GM12878 (cell line): ENCODE measurements at regions not wholly inside any gene's neighbourhood (a gene's known extent, or its start where the extent isn't known, plus 50 kb on each side); places are given as distances from the start of the nearest gene placed in this dataset.

Experiments
- ATAC-seq: fragments of 200-7000 bp; cut with Tn5 transposase; 3 replicates; pipeline ENCODE4 v1.9.1; 2020; ENCODE audit warnings: mild to moderate bottlenecking, moderate library complexity
- BruUV-seq: library from RNA; stranded (reverse); fragments of 400-500 nt; replicated peaks from 2 replicates; lab custom pipeline; 2021; lab: Mats Ljungman, UMichigan
- CTCF ChIA-PET: fragments of 300-600 bp; sonication (Branson Sonifier 250); formaldehyde crosslinking; extraction: SDS; loops from one replicate; lab custom pipeline; 2021; ENCODE audit warnings: inconsistent platforms; lab: Yijun Ruan, JAX
- POLR2A ChIA-PET: fragments of 350-600 bp; formaldehyde crosslinking; extraction: SDS; loops from one replicate; lab custom pipeline; 2021; ENCODE audit warnings: inconsistent platforms; lab: Charles Lee
- RAD21 ChIA-PET: fragments of 300-600 bp; sonication (Branson Sonifier 250); formaldehyde crosslinking; loops from one replicate; lab custom pipeline; 2023; ENCODE audit warnings: antibody characterized with exemption; ENCODE audit not compliant: unreplicated experiment; lab: Charles Lee
- SMC1A ChIA-PET: fragments of 300-600 bp; sonication (Branson Sonifier 250); formaldehyde crosslinking; loops from one replicate; lab custom pipeline; 2023; ENCODE audit not compliant: unreplicated experiment, uncharacterized antibody; lab: Charles Lee
- DNase-seq: peaks from one replicate; pipeline ENCODE4 v3.0.0-alpha.2; 2011; ENCODE audit warnings: low read depth, low spot score
- FAIRE-seq: peaks from 3 replicates; lab custom pipeline; 2011; peaks lifted over from hg19 to GRCh38; lab: Jason Lieb, UNC
- H2AFZ ChIP-seq: 2 replicates; pipeline ENCODE4 v1.6.0; 2011; ENCODE audit warnings: low read depth, low read length, control low read depth; ENCODE audit not compliant: control insufficient read depth
- H3K27ac ChIP-seq: 2 replicates; pipeline ENCODE4 v1.5.1; 2011; ENCODE audit warnings: control low read depth; ENCODE audit not compliant: control insufficient read depth, insufficient read depth
- H3K27me3 ChIP-seq, 2 experiments: replicated peaks in 1 of 2; 2 replicates each; pipeline versions ENCODE4 v1.6.0 to v1.6.1; 2011; ENCODE audit warnings: low read length in 1 of 2; ENCODE audit not compliant: control insufficient read depth in 2 of 2, insufficient read depth in 2 of 2
- H3K36me3 ChIP-seq, 2 experiments: 2 replicates each; pipeline ENCODE4 v1.5.1; 2011; ENCODE audit warnings: low read length in 1 of 2; ENCODE audit not compliant: control insufficient read depth in 2 of 2, insufficient read depth in 2 of 2
- H3K4me1 ChIP-seq: 2 replicates; pipeline ENCODE4 v1.6.1; 2011; ENCODE audit warnings: mild to moderate bottlenecking, low read length, moderate library complexity, mixed read lengths; ENCODE audit not compliant: control insufficient read depth, insufficient read depth
- H3K4me2 ChIP-seq: 2 replicates; pipeline ENCODE4 v1.6.0; 2011; ENCODE audit warnings: control low read depth; ENCODE audit not compliant: control insufficient read depth, insufficient read depth
- H3K4me3 ChIP-seq: fragments of 200-600 bp; sonication (generic); 2 replicates; pipeline ENCODE4 v1.5.1; 2016
- H3K79me2 ChIP-seq: 2 replicates; pipeline ENCODE4 v1.6.0; 2011; ENCODE audit warnings: low read length; ENCODE audit not compliant: control insufficient read depth, insufficient read depth
- H3K9ac ChIP-seq: 2 replicates; pipeline ENCODE4 v1.8.0; 2011; ENCODE audit warnings: low read length, control low read depth, mixed read lengths; ENCODE audit not compliant: control insufficient read depth, insufficient read depth
- H3K9me3 ChIP-seq: replicated peaks from 3 replicates; pipeline ENCODE4 v1.5.1; 2011; ENCODE audit warnings: mild to moderate bottlenecking, low read length; ENCODE audit not compliant: control insufficient read depth, insufficient read depth
- H4K20me1 ChIP-seq: 2 replicates; pipeline ENCODE4 v1.6.0; 2011; ENCODE audit not compliant: control insufficient read depth, insufficient read depth
- EED ChIP-seq: sonication (generic); IDR thresholded peaks from 2 replicates; pipeline ENCODE4 v1.6.1; 2016; ENCODE audit warnings: antibody characterized with exemption, low read depth
- ELK1 ChIP-seq: IDR thresholded peaks from 2 replicates; pipeline ENCODE4 v1.6.1; 2012; ENCODE audit warnings: low read depth, low read length, improper control_type of control experiment
- EZH2 ChIP-seq: IDR thresholded peaks from 2 replicates; pipeline ENCODE4 v1.6.1; 2012; ENCODE audit warnings: low read depth, mild to moderate bottlenecking, control low read depth, inconsistent platforms, low read length, borderline replicate concordance; ENCODE audit not compliant: control insufficient read depth
- HDAC2 ChIP-seq: fragments of 200-600 bp; sonication (generic); IDR thresholded peaks from 2 replicates; pipeline ENCODE4 v1.6.1; 2017
- JUNB ChIP-seq: IDR thresholded peaks from 2 replicates; pipeline ENCODE4 v1.6.1; 2016; ENCODE audit warnings: antibody characterized with exemption, mild to moderate bottlenecking
- KDM1A ChIP-seq: fragments of 200-600 bp; sonication (generic); IDR thresholded peaks from 2 replicates; pipeline ENCODE4 v1.6.1; 2016; ENCODE audit warnings: borderline replicate concordance
- NR2C2 ChIP-seq: IDR thresholded peaks from 2 replicates; pipeline ENCODE4 v1.6.1; 2011; ENCODE audit warnings: borderline replicate concordance, low read depth; ENCODE audit not compliant: control insufficient read depth, insufficient read length
- POLR2A ChIP-seq: IDR thresholded peaks from 2 replicates; pipeline ENCODE4 v1.6.1; 2011; ENCODE audit warnings: low read depth, mild to moderate bottlenecking, low read length
- POLR2AphosphoS2 ChIP-seq: IDR thresholded peaks from 2 replicates; pipeline ENCODE4 v1.6.1; 2011; ENCODE audit warnings: low read depth, mild to moderate bottlenecking, low read length, improper control_type of control experiment, moderate library complexity
- RFX5 ChIP-seq: IDR thresholded peaks from 2 replicates; pipeline ENCODE4 v1.6.1; 2011; ENCODE audit warnings: low read depth, low read length, improper control_type of control experiment
- SIX5 ChIP-seq: IDR thresholded peaks from 2 replicates; pipeline ENCODE4 v1.6.1; 2011; ENCODE audit warnings: mild to moderate bottlenecking, low read depth, low read length, moderate library complexity; ENCODE audit not compliant: severe bottlenecking
- SRF ChIP-seq, 2 experiments: IDR thresholded peaks; 2 replicates each; pipeline ENCODE4 v1.6.1; 2011; ENCODE audit warnings: low read depth in 2 of 2, low read length in 2 of 2, mild to moderate bottlenecking in 1 of 2, moderate library complexity in 1 of 2
- STAT3 ChIP-seq: IDR thresholded peaks from 2 replicates; pipeline ENCODE4 v1.6.1; 2011; ENCODE audit warnings: low read depth, low read length, improper control_type of control experiment
- TBL1XR1 ChIP-seq: IDR thresholded peaks from 2 replicates; pipeline ENCODE4 v1.6.1; 2012; ENCODE audit warnings: low read depth, low read length, improper control_type of control experiment
- WGBS: methylation state at CpG from one replicate; pipeline ENCODE4 v1.1.6; 2016; ENCODE audit warnings: low lambda C conversion rate; ENCODE audit not compliant: insufficient replicate concordance, insufficient coverage; ENCODE audit errors: missing lambda C conversion rate; 5-methylcytosine and 5-hydroxymethylcytosine counted together
- in situ Hi-C: fragments of 300-500 bp; cut with MboI; formaldehyde crosslinking; loops from 9 replicates; pipeline ENCODE4 v1.14.3; 2018; ENCODE audit warnings: mixed read lengths
- intact Hi-C: fragments of 100-400 bp; cut with micrococcal nuclease; formaldehyde crosslinking; loops from one replicate; pipeline ENCODE4 v1.14.2; 2022; ENCODE audit not compliant: unreplicated experiment
- TF ChIP-seq, protein P1 (sequence below): fragments of 450-650 bp; IDR thresholded peaks from 2 replicates; pipeline ENCODE4 v1.6.1; 2017; ENCODE audit warnings: mild to moderate bottlenecking, moderate library complexity
- TF ChIP-seq, protein P2 (sequence below): fragments of 450-650 bp; formaldehyde crosslinking; IDR thresholded peaks from 2 replicates; pipeline ENCODE4 v1.5.0; 2022; ENCODE audit warnings: mild to moderate bottlenecking, missing genetic modification characterization

DNA sequence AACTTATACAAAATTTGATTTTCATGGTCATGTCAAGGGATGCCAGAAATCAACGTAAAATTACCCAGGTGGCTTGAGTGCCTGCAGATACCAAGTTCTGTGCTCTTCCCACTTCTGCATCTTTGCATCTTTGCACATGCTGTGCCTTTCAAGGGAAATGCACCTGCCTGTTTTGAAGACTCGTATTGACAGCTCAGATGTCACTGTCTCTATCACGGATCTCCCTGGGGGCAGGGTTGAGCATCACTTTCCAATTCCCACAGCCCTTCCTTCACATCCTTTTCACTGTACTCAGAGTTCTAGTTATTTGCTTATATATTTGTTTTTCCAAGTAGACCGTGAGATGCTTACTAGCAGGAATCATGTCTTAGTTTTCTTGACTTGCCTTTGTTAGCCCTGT is 274.2 kb downstream of the CDH26 start (continued):
- TF ChIP-seq EED, result no peak
- TF ChIP-seq STAT3, result no peak
- no peak for TF ChIP-seq POLR2A
- TF ChIP-seq, protein P1, sequence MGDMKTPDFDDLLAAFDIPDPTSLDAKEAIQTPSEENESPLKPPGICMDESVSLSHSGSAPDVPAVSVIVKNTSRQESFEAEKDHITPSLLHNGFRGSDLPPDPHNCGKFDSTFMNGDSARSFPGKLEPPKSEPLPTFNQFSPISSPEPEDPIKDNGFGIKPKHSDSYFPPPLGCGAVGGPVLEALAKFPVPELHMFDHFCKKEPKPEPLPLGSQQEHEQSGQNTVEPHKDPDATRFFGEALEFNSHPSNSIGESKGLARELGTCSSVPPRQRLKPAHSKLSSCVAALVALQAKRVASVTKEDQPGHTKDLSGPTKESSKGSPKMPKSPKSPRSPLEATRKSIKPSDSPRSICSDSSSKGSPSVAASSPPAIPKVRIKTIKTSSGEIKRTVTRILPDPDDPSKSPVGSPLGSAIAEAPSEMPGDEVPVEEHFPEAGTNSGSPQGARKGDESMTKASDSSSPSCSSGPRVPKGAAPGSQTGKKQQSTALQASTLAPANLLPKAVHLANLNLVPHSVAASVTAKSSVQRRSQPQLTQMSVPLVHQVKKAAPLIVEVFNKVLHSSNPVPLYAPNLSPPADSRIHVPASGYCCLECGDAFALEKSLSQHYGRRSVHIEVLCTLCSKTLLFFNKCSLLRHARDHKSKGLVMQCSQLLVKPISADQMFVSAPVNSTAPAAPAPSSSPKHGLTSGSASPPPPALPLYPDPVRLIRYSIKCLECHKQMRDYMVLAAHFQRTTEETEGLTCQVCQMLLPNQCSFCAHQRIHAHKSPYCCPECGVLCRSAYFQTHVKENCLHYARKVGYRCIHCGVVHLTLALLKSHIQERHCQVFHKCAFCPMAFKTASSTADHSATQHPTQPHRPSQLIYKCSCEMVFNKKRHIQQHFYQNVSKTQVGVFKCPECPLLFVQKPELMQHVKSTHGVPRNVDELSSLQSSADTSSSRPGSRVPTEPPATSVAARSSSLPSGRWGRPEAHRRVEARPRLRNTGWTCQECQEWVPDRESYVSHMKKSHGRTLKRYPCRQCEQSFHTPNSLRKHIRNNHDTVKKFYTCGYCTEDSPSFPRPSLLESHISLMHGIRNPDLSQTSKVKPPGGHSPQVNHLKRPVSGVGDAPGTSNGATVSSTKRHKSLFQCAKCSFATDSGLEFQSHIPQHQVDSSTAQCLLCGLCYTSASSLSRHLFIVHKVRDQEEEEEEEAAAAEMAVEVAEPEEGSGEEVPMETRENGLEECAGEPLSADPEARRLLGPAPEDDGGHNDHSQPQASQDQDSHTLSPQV, result no peak
- TF ChIP-seq NR2C2, result no peak
- no peak for TF ChIP-seq ELK1

- ATAC-seq (no peak), DNase-seq (no peak), FAIRE-seq (no peak)
- CTCF ChIA-PET, result interaction anchor here (1.3 to 1.4 kb wide), 2 partner anchors 22 to 30 kb away, joined by 3 to 4 read pairs; no protein-coding TSS in a partner anchor
- SMC1A ChIA-PET, result no interaction called here
- Histone ChIP-seq H4K20me1 (no peaks in the 10 kb centered on the region), H3K4me2 (no peak overlapping the region), H3K36me3 (no peaks in the 10 kb centered on the region), H3K4me3 (no peak overlapping the region), H3K27me3 (no peaks in the 10 kb centered on the region), H3K9ac (no peak overlapping the region), H3K4me1 (no peaks in the 10 kb centered on the region), H3K9me3 (no peaks in the 10 kb centered on the region; the same call in 2 of the 3 replicates), H2AFZ (no peak overlapping the region), H3K79me2 (no peaks in the 10 kb centered on the region), H3K27ac (no peak overlapping the region)
- TF ChIP-seq KDM1A (no peak), POLR2AphosphoS2 (no peak), JUNB (no peak), SRF (IDR thresholded peaks at IDR 0.05; ENCODE audit: low read depth in 2 of 2, low read length in 2 of 2) (no peak), EZH2 (no peak), HDAC2 (no peak), RFX5 (no peak), SIX5 (no peak), TBL1XR1 (no peak)
- TF ChIP-seq, protein P2, sequence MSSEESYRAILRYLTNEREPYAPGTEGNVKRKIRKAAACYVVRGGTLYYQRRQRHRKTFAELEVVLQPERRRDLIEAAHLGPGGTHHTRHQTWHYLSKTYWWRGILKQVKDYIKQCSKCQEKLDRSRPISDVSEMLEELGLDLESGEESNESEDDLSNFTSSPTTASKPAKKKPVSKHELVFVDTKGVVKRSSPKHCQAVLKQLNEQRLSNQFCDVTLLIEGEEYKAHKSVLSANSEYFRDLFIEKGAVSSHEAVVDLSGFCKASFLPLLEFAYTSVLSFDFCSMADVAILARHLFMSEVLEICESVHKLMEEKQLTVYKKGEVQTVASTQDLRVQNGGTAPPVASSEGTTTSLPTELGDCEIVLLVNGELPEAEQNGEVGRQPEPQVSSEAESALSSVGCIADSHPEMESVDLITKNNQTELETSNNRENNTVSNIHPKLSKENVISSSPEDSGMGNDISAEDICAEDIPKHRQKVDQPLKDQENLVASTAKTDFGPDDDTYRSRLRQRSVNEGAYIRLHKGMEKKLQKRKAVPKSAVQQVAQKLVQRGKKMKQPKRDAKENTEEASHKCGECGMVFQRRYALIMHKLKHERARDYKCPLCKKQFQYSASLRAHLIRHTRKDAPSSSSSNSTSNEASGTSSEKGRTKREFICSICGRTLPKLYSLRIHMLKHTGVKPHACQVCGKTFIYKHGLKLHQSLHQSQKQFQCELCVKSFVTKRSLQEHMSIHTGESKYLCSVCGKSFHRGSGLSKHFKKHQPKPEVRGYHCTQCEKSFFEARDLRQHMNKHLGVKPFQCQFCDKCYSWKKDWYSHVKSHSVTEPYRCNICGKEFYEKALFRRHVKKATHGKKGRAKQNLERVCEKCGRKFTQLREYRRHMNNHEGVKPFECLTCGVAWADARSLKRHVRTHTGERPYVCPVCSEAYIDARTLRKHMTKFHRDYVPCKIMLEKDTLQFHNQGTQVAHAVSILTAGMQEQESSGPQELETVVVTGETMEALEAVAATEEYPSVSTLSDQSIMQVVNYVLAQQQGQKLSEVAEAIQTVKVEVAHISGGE (CRISPR knock-in tag), result no peak
- intact Hi-C loops (no loop called here), in situ Hi-C loops (no loop called here)
- no TSS peak for BruUV-seq
- RAD21 ChIA-PET, result no interaction called here
- POLR2A ChIA-PET, result no interaction called here
- WGBS, result 16% methylated on average over 3 of the region's 3 CpGs
These were observed 274.9 kb downstream of the CDH26 start for GRCh38 chr20:60233018-60233630.
